Heart left ventricle (tissue), 16 donors: ENCODE measurements at regions not wholly inside any gene's neighbourhood (a gene's known extent, or its start where the extent isn't known, plus 50 kb on each side); places are given as distances from the start of the nearest gene placed in this dataset.

ENCODE experiments used
- ATAC-seq, 4 donors: fragments of 200-7000 bp; cut with Tn5 transposase; one replicate each; pipeline ENCODE4 v1.9.1; 2020 to 2022; ENCODE audit warnings: moderate library complexity in 4 of 4, mild to moderate bottlenecking in 3 of 4, moderate number of reproducible peaks in 1 of 4
- DNase-seq, 5 donors: peaks; one replicate each; pipeline ENCODE4 v3.0.0-alpha.2; 2020
- H3K27ac ChIP-seq, 12 donors: fragments of 200-600 bp; sonication (generic) in 4 of 12; one replicate each; pipeline versions ENCODE4 v1.5.0 to v1.8.0; 2016 to 2022; ENCODE audit warnings: mild to moderate bottlenecking in 2 of 12
- H3K27me3 ChIP-seq, 9 donors: fragments of 200-600 bp; sonication (generic) in 2 of 9; one replicate each; pipeline versions ENCODE4 v1.5.1 to v1.8.0; 2016 to 2022; ENCODE audit warnings: mild to moderate bottlenecking in 3 of 9
- H3K36me3 ChIP-seq, 9 donors: fragments of 200-600 bp; sonication (generic) in 2 of 9; one replicate each; pipeline versions ENCODE4 v1.5.0 to v1.8.0; 2018 to 2022; ENCODE audit warnings: mild to moderate bottlenecking in 2 of 9
- H3K4me1 ChIP-seq, 12 donors: fragments of 200-600 bp; sonication (generic) in 4 of 12; one replicate each; pipeline versions ENCODE4 v1.5.0 to v1.8.0; 2016 to 2022; ENCODE audit warnings: mild to moderate bottlenecking in 3 of 12
- H3K4me3 ChIP-seq, 12 donors: fragments of 200-600 bp; sonication (generic) in 4 of 12; one replicate each; pipeline versions ENCODE4 v1.5.0 to v1.8.0; 2017 to 2022; ENCODE audit warnings: mild to moderate bottlenecking in 9 of 12, moderate library complexity in 4 of 12
- H3K9me3 ChIP-seq, 12 donors: fragments of 200-600 bp; sonication (generic) in 4 of 12; one replicate each; pipeline versions ENCODE4 v1.5.0 to v1.8.0; 2016 to 2022; ENCODE audit warnings: mild to moderate bottlenecking in 1 of 12
- POLR2A ChIP-seq, 2 donors: fragments of 450-650 bp; IDR thresholded peaks; one replicate each; pipeline ENCODE4 v1.6.1; 2017; ENCODE audit warnings: antibody characterized with exemption in 2 of 2, mild to moderate bottlenecking in 2 of 2, moderate library complexity in 2 of 2
- WGBS, 4 donors: extraction: QIAGEN DNeasy Blood & Tissue Kit in 2 of 4; methylation state at CpG; one replicate each; pipeline versions ENCODE4 v1.1.5 to v1.1.7; 2013 to 2018; 5-methylcytosine and 5-hydroxymethylcytosine counted together
- intact Hi-C, 10 donors: fragments of 100-400 bp; cut with DNase I; formaldehyde crosslinking; loops; one replicate each; pipeline versions ENCODE4 v1.11.1 to v1.14.2; 2022
- TF ChIP-seq, protein P1 (sequence below), 12 donors: fragments of 200-600 bp; sonication (generic) in 4 of 12; IDR thresholded peaks; one replicate each; pipeline versions ENCODE4 v1.5.0 to v1.8.0; 2018 to 2022; ENCODE audit warnings: antibody characterized with exemption in 12 of 12, mild to moderate bottlenecking in 5 of 12
- donor health status: ischemic (EF 13 %, LVEDD 7.1; RV severe dilation, severe dysfunction).
- donor health status: healthy with polysubstance abuse.
- donor health status: DM: no; HTN: yes; CAD: no.
- donor health status: DM: no; HTN: no; CAD: no.
- donor health status: ischemic (EF 25% LVEDD 6.9; RV normal size, moderate dysfunction).
- donor health status: ischemic (EF 25% LVEDD 5.7; RV mildly dilated, moderate dysfunction).
- donor health status: healthy.
- donor health status: DM: yes; HTN: yes; CAD: no.
- donor health status: ischemic (EF 35%, LVEDD 5.7; RV mildly dilated, moderate dysfunction).
- donor health status: nonischemic (EF 11% LVEDD 7.7; RV severe dilation, severe dysfunction).
- donor health status: DM: yes; HTN: yes; CAD: no.
- donor health status: PGD.
- donor health status: ischemic (EF 29% LVEDD 5.4; RV normal size, mild dysfunction).
- donor health status: nonischemic (EF 23%, LVEDD 6.1; RV moderate dilation, normal function).

DNA sequence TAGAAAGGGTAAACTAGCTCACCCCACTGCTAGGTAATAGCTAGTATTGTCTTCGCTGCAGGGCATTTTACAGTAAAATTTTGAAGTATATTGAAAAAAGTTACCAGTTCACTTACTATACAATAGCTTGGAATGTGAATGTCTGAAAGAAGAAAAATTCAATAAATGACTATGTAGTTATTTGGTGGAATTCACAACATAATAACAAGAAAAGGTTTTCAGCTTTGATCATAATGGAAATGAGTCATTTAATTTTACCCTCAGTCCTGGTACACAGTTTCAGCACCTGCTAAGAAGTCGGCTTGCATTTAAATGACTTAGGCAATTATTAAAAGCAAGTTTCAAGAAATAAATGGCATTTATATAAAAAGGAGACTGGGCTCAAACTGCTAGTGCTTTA, 90.4 kb downstream of the NUP35 start:
- WGBS, 4 donors, result 67 to 98% (median 97%) methylated on average over 2 of the region's 2 CpGs
- TF ChIP-seq POLR2A (IDR thresholded peaks at IDR 0.05), result no peak
- TF ChIP-seq, protein P1, sequence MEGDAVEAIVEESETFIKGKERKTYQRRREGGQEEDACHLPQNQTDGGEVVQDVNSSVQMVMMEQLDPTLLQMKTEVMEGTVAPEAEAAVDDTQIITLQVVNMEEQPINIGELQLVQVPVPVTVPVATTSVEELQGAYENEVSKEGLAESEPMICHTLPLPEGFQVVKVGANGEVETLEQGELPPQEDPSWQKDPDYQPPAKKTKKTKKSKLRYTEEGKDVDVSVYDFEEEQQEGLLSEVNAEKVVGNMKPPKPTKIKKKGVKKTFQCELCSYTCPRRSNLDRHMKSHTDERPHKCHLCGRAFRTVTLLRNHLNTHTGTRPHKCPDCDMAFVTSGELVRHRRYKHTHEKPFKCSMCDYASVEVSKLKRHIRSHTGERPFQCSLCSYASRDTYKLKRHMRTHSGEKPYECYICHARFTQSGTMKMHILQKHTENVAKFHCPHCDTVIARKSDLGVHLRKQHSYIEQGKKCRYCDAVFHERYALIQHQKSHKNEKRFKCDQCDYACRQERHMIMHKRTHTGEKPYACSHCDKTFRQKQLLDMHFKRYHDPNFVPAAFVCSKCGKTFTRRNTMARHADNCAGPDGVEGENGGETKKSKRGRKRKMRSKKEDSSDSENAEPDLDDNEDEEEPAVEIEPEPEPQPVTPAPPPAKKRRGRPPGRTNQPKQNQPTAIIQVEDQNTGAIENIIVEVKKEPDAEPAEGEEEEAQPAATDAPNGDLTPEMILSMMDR (IDR thresholded peaks at IDR 0.05), result no peak
- no peak for ATAC-seq

DNA sequence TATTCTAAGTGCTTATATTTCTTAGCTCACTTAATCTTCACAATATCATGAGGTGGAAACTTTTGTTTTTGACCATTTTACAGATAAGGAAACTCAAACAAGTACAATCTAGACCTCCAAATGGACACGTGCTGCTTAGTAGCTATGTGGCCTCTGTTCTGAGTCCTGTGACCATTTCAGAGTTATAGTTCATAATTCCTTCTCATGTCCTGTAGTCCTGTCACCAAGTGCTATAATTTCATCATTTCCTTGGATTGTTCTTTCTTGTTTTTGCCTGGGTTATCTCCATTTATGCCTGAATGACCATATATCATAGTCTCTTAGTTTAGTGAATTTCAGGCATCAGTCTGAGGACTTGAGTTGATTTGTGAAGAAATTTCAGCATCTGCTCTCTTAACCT, 91.7 kb downstream of the NUP35 start:
- TF ChIP-seq, protein P1 (IDR thresholded peaks at IDR 0.05), result no peak
- TF ChIP-seq POLR2A (IDR thresholded peaks at IDR 0.05), result no peak
- Histone ChIP-seq H3K36me3 (no peaks in the 10 kb centered on the region), H3K27me3 (no peaks in the 10 kb centered on the region), H3K4me1 (no peaks in the 10 kb centered on the region), H3K9me3 (no peaks in the 10 kb centered on the region), H3K4me3 (no peak overlapping the region), H3K27ac (no peak overlapping the region)
- DNase-seq (no peak), ATAC-seq (no peak)
- intact Hi-C loops, result no loop called here
- 0 to 50% (median 22%) methylated on average over 1 of the region's 1 CpG for WGBS, 4 donors

More for the DNA sequence above, 90.4 kb downstream of the NUP35 start:
- Histone ChIP-seq H3K4me1 (no peaks in the 10 kb centered on the region), H3K27me3 (no peaks in the 10 kb centered on the region), H3K27ac (no peak overlapping the region), H3K36me3 (no peaks in the 10 kb centered on the region), H3K4me3 (no peak overlapping the region), H3K9me3 (no peaks in the 10 kb centered on the region)
- no peak for DNase-seq
- intact Hi-C loops, result no loop called here

DNA sequence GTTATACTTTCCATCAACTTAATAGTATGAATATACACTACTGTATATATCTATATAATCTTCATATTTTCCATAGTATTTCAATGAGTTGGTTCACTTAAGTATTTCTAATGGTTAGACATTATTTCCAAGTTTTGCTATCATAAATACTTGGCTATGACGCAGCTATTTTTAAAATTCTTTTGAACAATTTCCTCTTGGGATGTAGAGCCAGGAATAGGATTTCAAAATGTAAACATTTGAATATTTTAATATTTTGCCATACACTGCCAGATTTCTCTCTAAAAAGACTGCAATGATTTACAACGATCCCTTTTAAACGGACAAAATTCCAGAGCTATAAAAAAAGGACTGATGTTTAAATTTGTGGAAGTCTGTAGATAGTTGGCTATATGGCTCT, 95.6 kb downstream of the NUP35 start:
- H3K27me3 ChIP-seq, result no peaks in the 10 kb centered on the region
- no peak for TF ChIP-seq POLR2A (IDR thresholded peaks at IDR 0.05)
- TF ChIP-seq, protein P1 (IDR thresholded peaks at IDR 0.05), result no peak
- ATAC-seq (no peak), DNase-seq (no peak)
- no peaks in the 10 kb centered on the region for H3K36me3 ChIP-seq
- 65 to 67% (median 66%) methylated on average over 3 of the region's 3 CpGs for WGBS, 4 donors
- H3K9me3 ChIP-seq, result no peaks in the 10 kb centered on the region
- intact Hi-C loops, result no loop called here
- no peak overlapping the region for H3K4me3 ChIP-seq
- H3K27ac ChIP-seq, result no peak overlapping the region
- peaks cover 0 to 3% (median 0%) of the 10 kb centered on the region in 12 donors for H3K4me1 ChIP-seq

DNA sequence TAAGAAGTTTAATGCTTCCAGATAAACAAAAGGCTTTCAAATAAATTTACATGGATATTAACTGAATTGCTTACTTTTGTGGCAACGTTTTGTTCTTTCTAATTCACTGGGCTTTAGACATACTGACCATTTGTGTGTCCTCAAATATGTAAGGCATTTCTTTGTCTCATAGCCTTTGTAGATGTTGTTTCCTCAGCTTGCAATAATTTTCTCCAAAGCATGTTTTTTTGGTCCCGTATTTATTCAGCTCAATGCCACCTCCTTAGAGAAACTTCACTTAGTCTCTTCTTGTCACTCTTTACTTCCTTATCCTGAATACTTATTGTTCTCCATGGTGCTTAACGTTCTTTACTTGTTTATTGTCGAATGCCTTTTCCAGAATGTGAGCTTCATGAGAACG, 98.5 kb downstream of the NUP35 start:
- WGBS, 4 donors, result 76 to 83% (median 79%) methylated on average over 5 of the region's 5 CpGs
- ATAC-seq (no peak), DNase-seq (no peak)
- no peaks in the 10 kb centered on the region for H3K27me3 ChIP-seq
- intact Hi-C loops, result no loop called here
- no peaks in the 10 kb centered on the region for H3K9me3 ChIP-seq
- TF ChIP-seq POLR2A (IDR thresholded peaks at IDR 0.05), result no peak
- TF ChIP-seq, protein P1 (IDR thresholded peaks at IDR 0.05), result no peak
- H3K27ac ChIP-seq, result no peak overlapping the region
- peaks cover 0 to 11% (median 0%) of the 10 kb centered on the region in 12 donors for H3K4me1 ChIP-seq
- H3K36me3 ChIP-seq, result no peaks in the 10 kb centered on the region
- no peak overlapping the region for H3K4me3 ChIP-seq
